PC-9 (cell line): ENCODE measurements at regions not wholly inside any gene's neighbourhood (a gene's known extent, or its start where the extent isn't known, plus 50 kb on each side); places are given as distances from the start of the nearest gene placed in this dataset.

ENCODE experiments used
- BruUV-seq: library from RNA; stranded (reverse); fragments of 400-500 nt; replicated peaks from 2 replicates; lab custom pipeline; 2021; lab: Mats Ljungman, UMichigan
- CTCF ChIA-PET: fragments of 300-600 bp; sonication (Branson Sonifier 250); formaldehyde crosslinking; loops from one replicate; lab custom pipeline; 2022; ENCODE audit warnings: antibody characterized with exemption; lab: Charles Lee
- POLR2A ChIA-PET: fragments of 300-600 bp; sonication (Branson Sonifier 250); formaldehyde crosslinking; loops from one replicate; lab custom pipeline; 2022; ENCODE audit warnings: antibody characterized with exemption; ENCODE audit not compliant: unreplicated experiment; lab: Charles Lee
- DNase-seq, 2 experiments: peaks; one replicate each; pipeline versions ENCODE4 v3.0.0 to v3.0.0-alpha.2; 2015 to 2022; ENCODE audit warnings: mixed read lengths in 1 of 2
- H2AFZ ChIP-seq: fragments of 200-600 bp; sonication (generic); 2 replicates; pipeline ENCODE4 v1.8.1; 2017; ENCODE audit warnings: antibody characterized with exemption
- H3F3A ChIP-seq: fragments of 200-600 bp; sonication (generic); 2 replicates; pipeline ENCODE4 v1.8.1; 2017; ENCODE audit warnings: antibody characterized with exemption, mild to moderate bottlenecking, low read depth; ENCODE audit not compliant: insufficient read depth
- H3K27ac ChIP-seq: fragments of 200-600 bp; sonication (generic); 2 replicates; pipeline ENCODE4 v1.6.1; 2016; ENCODE audit warnings: mixed run types
- H3K27me3 ChIP-seq: fragments of 200-600 bp; sonication (generic); 2 replicates; pipeline ENCODE4 v1.6.1; 2016; ENCODE audit warnings: low read depth, mixed run types; ENCODE audit not compliant: insufficient read depth
- H3K36me3 ChIP-seq: fragments of 200-600 bp; sonication (generic); 2 replicates; pipeline ENCODE4 v1.6.1; 2016; ENCODE audit warnings: low read depth, mixed run types
- H3K4me1 ChIP-seq: fragments of 200-600 bp; sonication (generic); replicated peaks from 2 replicates; pipeline ENCODE4 v1.6.1; 2016; ENCODE audit warnings: mixed run types; ENCODE audit not compliant: insufficient read depth
- H3K4me2 ChIP-seq: fragments of 200-600 bp; sonication (generic); 2 replicates; pipeline ENCODE4 v1.6.1; 2017; ENCODE audit warnings: mixed run types
- H3K4me3 ChIP-seq: fragments of 200-600 bp; sonication (generic); 2 replicates; pipeline ENCODE4 v1.6.1; 2016; ENCODE audit warnings: mixed run types
- H3K79me2 ChIP-seq: fragments of 200-600 bp; sonication (generic); 2 replicates; pipeline ENCODE4 v1.6.1; 2017; ENCODE audit warnings: low read depth, mixed run types
- H3K9me2 ChIP-seq: fragments of 200-600 bp; sonication (generic); 2 replicates; pipeline ENCODE4 v1.8.1; 2017; ENCODE audit warnings: mild to moderate bottlenecking; ENCODE audit not compliant: insufficient read depth
- H3K9me3 ChIP-seq: fragments of 200-600 bp; sonication (generic); 2 replicates; pipeline ENCODE4 v1.8.1; 2016; ENCODE audit warnings: low read depth; ENCODE audit not compliant: insufficient read depth
- H4K20me1 ChIP-seq: fragments of 200-600 bp; sonication (generic); 2 replicates; pipeline ENCODE4 v1.8.1; 2017; ENCODE audit not compliant: insufficient read depth
- CTCF ChIP-seq: fragments of 200-600 bp; sonication (generic); conservative IDR thresholded peaks from 2 replicates; pipeline ENCODE4 v1.6.1; 2017; ENCODE audit warnings: mixed run types, antibody characterized with exemption, mild to moderate bottlenecking, moderate library complexity
- EZH2 ChIP-seq: fragments of 200-600 bp; sonication (generic); IDR thresholded peaks from 2 replicates; pipeline ENCODE4 v1.8.0; 2017; ENCODE audit warnings: antibody characterized with exemption, low read depth
- intact Hi-C: fragments of 100-400 bp; cut with micrococcal nuclease; formaldehyde crosslinking; loops from one replicate; pipeline ENCODE4 v1.10.0; 2022; ENCODE audit not compliant: unreplicated experiment

DNA sequence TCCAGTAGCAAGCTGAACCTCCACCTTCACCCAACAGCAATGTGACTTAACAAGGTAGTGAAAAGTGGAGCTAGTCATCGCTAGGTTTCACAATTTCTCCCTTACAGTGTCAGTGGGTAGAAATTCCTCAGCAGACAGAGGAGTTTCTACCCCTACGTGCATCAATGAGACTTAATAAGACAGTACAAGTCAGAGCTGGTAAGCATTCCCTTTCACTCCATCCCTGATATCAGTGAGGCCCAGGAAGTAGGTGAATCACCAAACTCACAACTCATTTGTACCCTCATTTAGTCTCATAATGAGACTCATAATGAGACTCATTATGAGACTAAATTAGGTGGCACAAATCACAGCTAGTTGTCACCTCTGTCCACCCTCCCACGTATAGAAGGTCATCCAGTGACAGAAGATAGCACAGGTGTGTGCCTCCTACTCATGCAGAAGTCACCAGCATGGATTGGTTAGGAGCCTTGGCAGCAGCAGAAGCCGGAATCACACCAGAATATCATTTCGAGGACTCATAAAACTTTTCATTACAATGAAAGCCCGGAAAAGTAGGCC is 50.8 kb upstream of the NUDT10 start:
- intact Hi-C loops = no loop called here
- BruUV-seq = no TSS peak
- ChIA-PET POLR2A (no interaction called here), CTCF (no interaction called here)
- no peaks in the 10 kb centered on the region for H4K20me1 ChIP-seq
- H3K4me2 ChIP-seq = no peak overlapping the region
- no peak overlapping the region for H3K4me3 ChIP-seq
- no peak overlapping the region for H3K27ac ChIP-seq
- H2AFZ ChIP-seq = no peak overlapping the region
- H3K9me2 ChIP-seq = no peaks in the 10 kb centered on the region
- TF ChIP-seq EZH2 (no peak), CTCF (no peak)
- no peaks in the 10 kb centered on the region for H3K36me3 ChIP-seq
- DNase-seq = no peak
- no peaks in the 10 kb centered on the region for H3K9me3 ChIP-seq
- no peaks in the 10 kb centered on the region for H3K4me1 ChIP-seq
- H3F3A ChIP-seq = no peaks in the 10 kb centered on the region
- no peaks in the 10 kb centered on the region for H3K27me3 ChIP-seq
- no peaks in the 10 kb centered on the region for H3K79me2 ChIP-seq
